Omental fat pad (tissue), 3 donors: ENCODE measurements at regions not wholly inside any gene's neighbourhood (a gene's known extent, or its start where the extent isn't known, plus 50 kb on each side); places are given as distances from the start of the nearest gene placed in this dataset.

Source experiments
- ATAC-seq: fragments of 150-250 bp; one replicate; pipeline ENCODE4 v1.9.1; 2016; ENCODE audit warnings: mild to moderate bottlenecking, moderate library complexity; ENCODE audit not compliant: low FRiP score
- DNase-seq: peaks from one replicate; pipeline ENCODE4 v3.0.0-alpha.2; 2019; ENCODE audit warnings: low spot score
- TF ChIP-seq, protein P1 (sequence below), 3 donors: fragments of 450-650 bp; IDR thresholded peaks; one replicate each; pipeline ENCODE4 v1.5.1; 2016 to 2017; ENCODE audit warnings: antibody characterized with exemption in 3 of 3, mild to moderate bottlenecking in 3 of 3, moderate library complexity in 2 of 3

DNA sequence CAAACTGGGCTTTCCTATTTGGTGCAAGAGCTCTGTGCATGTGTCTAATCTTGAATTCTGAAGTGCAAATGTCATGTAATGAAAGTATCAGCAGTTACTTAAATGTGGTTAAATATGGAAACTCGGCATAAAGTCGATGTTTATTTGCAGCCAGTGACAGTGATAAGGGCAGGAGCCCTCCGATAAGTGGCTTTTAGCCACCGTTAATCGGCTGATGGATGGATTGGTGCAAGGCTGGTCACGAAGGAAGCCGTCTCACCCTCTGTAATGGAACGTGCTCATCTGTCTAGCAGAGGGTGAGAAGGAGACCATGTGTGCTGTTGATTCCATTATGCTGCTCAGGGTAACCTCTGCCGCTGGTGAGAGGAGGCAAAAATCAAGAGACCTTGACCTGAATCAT lies 121.8 kb upstream of the PAX6 start:
- DNase-seq (no peak), ATAC-seq (no peak)
- TF ChIP-seq, protein P1, sequence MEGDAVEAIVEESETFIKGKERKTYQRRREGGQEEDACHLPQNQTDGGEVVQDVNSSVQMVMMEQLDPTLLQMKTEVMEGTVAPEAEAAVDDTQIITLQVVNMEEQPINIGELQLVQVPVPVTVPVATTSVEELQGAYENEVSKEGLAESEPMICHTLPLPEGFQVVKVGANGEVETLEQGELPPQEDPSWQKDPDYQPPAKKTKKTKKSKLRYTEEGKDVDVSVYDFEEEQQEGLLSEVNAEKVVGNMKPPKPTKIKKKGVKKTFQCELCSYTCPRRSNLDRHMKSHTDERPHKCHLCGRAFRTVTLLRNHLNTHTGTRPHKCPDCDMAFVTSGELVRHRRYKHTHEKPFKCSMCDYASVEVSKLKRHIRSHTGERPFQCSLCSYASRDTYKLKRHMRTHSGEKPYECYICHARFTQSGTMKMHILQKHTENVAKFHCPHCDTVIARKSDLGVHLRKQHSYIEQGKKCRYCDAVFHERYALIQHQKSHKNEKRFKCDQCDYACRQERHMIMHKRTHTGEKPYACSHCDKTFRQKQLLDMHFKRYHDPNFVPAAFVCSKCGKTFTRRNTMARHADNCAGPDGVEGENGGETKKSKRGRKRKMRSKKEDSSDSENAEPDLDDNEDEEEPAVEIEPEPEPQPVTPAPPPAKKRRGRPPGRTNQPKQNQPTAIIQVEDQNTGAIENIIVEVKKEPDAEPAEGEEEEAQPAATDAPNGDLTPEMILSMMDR (IDR thresholded peaks at IDR 0.05): no peak

DNA sequence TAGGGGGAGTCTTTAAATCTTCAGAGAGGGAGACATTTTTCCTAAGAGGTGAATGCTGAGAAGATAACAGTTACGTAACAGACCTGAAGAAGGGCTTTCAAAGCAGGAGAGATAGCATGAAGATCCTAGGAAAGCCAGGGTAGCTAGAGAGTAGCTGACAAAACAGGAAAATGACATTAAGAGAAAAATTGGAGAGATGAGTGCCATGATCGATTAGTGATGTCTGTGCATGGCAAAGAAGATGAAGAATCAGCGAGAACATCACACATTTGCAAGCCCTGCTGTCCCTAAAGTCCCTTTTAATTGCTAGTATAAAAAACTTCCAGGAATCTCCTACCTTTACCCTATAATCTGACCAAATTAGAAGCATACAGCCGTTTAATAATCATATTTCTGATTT lies 116.9 kb upstream of the PAX6 start:
- DNase-seq (no peak), ATAC-seq (no peak)
- TF ChIP-seq, protein P1 (IDR thresholded peaks at IDR 0.05): no peak

DNA sequence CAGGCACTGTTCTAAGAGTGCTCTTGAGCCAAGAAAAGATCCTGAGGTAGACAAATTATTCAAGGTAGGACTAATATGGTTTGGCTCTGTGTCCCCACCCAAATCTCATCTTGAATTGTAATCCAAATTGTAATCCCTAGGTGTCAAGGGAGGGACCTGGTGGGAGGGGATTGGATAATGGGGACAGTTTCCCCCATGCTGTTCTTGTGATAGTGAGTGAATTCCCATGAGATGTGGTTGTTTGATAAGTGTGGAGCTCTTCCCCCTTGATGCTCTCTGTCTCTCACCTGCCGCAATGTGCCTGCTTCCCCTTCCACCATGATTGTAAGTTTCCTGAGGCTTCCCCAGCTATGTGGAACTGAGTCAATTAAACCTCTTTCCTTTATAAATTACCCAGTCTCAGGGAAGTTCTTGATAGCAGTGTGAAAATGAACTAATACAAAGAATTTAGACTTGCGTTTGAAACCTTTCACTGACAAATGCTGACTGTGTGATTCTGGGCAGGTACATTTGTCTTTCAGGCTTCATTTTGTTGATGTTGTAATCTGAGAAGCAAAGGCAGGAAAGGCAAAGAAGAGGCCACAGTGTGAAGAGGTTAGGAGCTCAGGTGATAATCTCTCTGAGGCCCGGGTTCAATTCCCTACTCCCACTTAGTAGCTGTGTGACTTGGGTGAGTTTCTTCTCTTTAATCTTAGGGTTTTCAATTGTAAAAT lies 115.8 kb upstream of the PAX6 start:
- no peak for DNase-seq
- no peak for ATAC-seq
- TF ChIP-seq, protein P1 (IDR thresholded peaks at IDR 0.05): no peak

DNA sequence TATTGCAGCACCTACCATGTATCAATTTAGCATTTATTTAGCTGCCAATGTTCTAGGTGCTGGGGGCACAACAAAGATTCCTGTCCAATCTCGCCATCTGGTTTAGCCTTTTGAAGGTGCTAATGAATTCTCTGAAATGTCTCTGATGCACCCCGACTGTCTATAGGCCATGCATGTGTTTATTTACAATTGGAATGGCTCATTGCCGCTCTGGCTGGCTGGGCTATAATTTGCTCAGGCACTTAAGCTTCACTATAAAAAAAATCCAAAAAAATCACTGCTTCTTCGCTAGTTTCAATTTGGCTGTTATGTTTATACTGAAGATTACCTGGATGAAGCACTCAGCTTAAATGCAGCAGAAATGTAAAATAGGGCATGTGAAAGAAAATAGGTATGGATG lies 115.0 kb upstream of the PAX6 start:
- DNase-seq: no peak
- no peak for ATAC-seq
- TF ChIP-seq, protein P1 (IDR thresholded peaks at IDR 0.05): no peak

DNA sequence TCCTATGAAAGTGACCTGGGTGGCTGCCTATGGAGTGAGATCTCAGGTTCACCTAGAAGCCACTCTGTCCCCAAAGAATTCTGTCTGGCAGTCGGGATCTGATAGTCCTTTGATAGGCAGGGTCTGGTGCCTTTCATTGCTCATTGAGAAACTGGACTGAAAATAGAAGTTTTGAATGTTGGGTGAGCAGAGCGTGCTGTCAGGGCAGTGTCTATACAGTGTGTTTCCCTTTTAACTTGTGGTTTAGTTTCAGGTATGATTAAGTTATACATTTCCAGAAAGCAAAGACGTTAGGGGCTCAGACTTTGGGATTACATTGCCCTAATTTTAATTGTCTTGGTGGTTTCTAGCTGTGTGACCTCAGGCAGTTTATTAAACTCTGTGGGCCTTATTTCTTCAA lies 111.3 kb upstream of the PAX6 start:
- DNase-seq: no peak
- TF ChIP-seq, protein P1 (IDR thresholded peaks at IDR 0.05): no peak
- ATAC-seq: no peak

DNA sequence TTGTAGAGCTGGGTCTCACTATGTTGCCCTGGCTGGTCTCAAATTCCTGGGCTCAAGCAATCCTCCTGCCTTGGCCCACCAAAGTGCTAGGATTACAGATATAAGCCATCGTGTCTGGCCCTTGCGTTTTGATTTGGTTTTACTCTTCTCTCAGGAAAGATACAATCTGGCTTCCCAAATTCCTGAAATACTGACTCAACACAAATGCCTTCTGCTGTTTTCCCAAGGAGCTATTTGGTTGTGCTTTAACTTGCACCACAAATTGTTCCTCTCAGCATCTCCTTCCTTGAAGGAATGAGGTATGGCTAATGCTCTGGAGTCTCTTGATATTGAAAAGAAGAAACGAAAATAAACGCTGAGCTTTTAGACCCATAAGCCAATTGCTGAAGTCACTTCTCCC lies 110.0 kb upstream of the PAX6 start:
- no peak for DNase-seq
- no peak for ATAC-seq
- TF ChIP-seq, protein P1 (IDR thresholded peaks at IDR 0.05): no peak

DNA sequence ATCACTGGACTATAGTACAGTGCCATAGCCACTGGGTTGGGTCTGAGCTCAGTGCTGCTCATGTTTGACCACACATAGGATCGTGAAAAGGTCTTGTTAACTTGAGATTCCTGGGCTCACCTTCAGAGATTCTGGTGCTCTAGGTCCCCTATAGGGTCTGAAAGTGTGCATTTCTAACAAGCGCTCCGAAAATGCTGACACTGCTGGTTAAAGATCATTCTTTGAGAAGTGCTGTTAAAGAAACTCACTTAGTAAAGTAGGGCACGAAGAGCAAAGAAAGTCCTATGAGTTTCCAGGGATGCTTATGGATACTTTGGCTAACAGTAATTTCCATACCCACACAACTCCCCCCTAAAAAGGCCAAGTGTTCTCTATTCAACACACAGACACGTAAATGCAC lies 108.1 kb upstream of the PAX6 start:
- DNase-seq (no peak), ATAC-seq (no peak)
- TF ChIP-seq, protein P1 (IDR thresholded peaks at IDR 0.05): no peak
